Gastroesophageal sphincter (tissue), 4 donors: ENCODE measurements at regions not wholly inside any gene's neighbourhood (a gene's known extent, or its start where the extent isn't known, plus 50 kb on each side); places are given as distances from the start of the nearest gene placed in this dataset.

Experiments
- ATAC-seq: fragments of 150-250 bp; one replicate; pipeline ENCODE4 v1.9.1; 2016; ENCODE audit warnings: mild to moderate bottlenecking, moderate library complexity
- H3K27ac ChIP-seq, 4 donors: fragments of 200-600 bp; sonication (generic) in 3 of 4; 1 replicate in 3 of 4; 2 replicates in 1 of 4; pipeline ENCODE4 v1.5.1; 2016 to 2019
- H3K27me3 ChIP-seq: fragments of 200-600 bp; sonication (generic); one replicate; pipeline ENCODE4 v1.5.1; 2019
- H3K36me3 ChIP-seq, 2 donors: fragments of 200-600 bp; sonication (generic); one replicate each; pipeline ENCODE4 v1.5.1; 2019; ENCODE audit warnings: control low read depth in 1 of 2
- H3K4me1 ChIP-seq, 3 donors: fragments of 200-600 bp; sonication (generic); 1 replicate in 2 of 3; 2 replicates in 1 of 3; pipeline ENCODE4 v1.5.1; 2016 to 2019; ENCODE audit warnings: control low read depth in 2 of 3
- H3K4me3 ChIP-seq, 2 donors: fragments of 200-600 bp; sonication (generic); one replicate each; pipeline ENCODE4 v1.5.1; 2019; ENCODE audit warnings: mild to moderate bottlenecking in 1 of 2, moderate library complexity in 1 of 2
- H3K9me3 ChIP-seq, 3 donors: fragments of 200-600 bp; sonication (generic); one replicate each; pipeline ENCODE4 v1.5.1; 2017 to 2019; ENCODE audit warnings: control low read depth in 2 of 3
- EP300 ChIP-seq: sonication (generic); formaldehyde crosslinking; IDR thresholded peaks from one replicate; pipeline ENCODE4 v1.6.1; 2017; ENCODE audit warnings: antibody characterized with exemption, mild to moderate bottlenecking
- POLR2A ChIP-seq, 2 donors: fragments of 450-650 bp; IDR thresholded peaks; one replicate each; pipeline ENCODE4 v1.6.1; 2017; ENCODE audit warnings: antibody characterized with exemption in 2 of 2, mild to moderate bottlenecking in 2 of 2, moderate library complexity in 1 of 2
- POLR2AphosphoS5 ChIP-seq: sonication (generic); formaldehyde crosslinking; IDR thresholded peaks from one replicate; pipeline ENCODE4 v1.6.1; 2017; ENCODE audit warnings: antibody characterized with exemption
- WGBS, 2 donors: methylation state at CpG; one replicate each; pipeline ENCODE4 v1.1.5; 2018; ENCODE audit warnings: low coverage in 1 of 2; 5-methylcytosine and 5-hydroxymethylcytosine counted together
- TF ChIP-seq, protein P1 (sequence below), 4 experiments: fragments of 200-600 bp in 2 of 4; fragments of 450-650 bp in 2 of 4; sonication (generic) in 1 of 4; IDR thresholded peaks; one replicate each; pipeline ENCODE4 v1.5.1; 2017 to 2019; ENCODE audit warnings: antibody characterized with exemption in 4 of 4, mild to moderate bottlenecking in 2 of 4, moderate library complexity in 2 of 4

DNA sequence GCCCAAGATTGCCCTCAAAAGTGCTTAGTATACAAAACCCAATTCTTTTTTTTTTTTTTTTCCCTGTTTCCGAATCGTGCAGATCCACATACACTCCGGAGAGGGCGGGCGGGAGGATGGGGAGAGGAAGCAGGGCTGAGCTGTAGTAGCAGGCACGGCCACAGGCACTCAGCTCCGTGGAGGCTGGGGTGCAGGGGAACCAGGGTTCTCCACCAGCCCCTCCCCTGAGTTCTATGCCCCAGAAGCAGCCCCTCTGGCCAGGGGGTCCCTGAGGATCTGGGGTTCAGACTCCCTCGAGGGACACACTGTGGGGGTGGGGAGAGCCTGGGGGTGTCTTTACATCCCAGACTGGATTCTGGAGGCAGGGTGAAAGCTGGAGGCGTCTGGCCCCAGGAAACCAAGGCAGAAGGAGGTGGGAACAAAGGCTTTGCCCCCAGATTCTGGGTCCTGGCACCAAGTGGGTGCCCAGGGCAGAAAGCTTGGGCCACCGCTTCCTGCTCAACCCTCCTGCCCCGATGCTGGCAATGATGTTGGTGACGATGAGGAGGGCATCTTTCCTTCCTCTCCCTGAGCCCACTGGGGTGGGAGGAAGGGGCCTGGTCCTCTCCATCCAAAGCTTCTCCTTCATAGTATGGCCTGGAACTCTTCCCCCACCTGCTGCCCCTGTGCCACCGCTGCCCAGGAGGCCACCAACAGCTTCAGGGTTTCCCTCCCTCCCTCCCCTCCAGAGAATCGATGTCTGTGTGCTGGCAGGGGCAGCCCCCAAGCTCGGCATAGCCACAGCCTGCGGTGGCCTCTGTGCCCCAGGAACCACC lies 106.4 kb upstream of the TARDBP start:
- TF ChIP-seq POLR2A (IDR thresholded peaks at IDR 0.05) = no peak
- TF ChIP-seq, protein P1, sequence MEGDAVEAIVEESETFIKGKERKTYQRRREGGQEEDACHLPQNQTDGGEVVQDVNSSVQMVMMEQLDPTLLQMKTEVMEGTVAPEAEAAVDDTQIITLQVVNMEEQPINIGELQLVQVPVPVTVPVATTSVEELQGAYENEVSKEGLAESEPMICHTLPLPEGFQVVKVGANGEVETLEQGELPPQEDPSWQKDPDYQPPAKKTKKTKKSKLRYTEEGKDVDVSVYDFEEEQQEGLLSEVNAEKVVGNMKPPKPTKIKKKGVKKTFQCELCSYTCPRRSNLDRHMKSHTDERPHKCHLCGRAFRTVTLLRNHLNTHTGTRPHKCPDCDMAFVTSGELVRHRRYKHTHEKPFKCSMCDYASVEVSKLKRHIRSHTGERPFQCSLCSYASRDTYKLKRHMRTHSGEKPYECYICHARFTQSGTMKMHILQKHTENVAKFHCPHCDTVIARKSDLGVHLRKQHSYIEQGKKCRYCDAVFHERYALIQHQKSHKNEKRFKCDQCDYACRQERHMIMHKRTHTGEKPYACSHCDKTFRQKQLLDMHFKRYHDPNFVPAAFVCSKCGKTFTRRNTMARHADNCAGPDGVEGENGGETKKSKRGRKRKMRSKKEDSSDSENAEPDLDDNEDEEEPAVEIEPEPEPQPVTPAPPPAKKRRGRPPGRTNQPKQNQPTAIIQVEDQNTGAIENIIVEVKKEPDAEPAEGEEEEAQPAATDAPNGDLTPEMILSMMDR (IDR thresholded peaks at IDR 0.05) = no peak
- no peak for TF ChIP-seq EP300
- no peak for TF ChIP-seq POLR2AphosphoS5
- ATAC-seq = no peak
- H3K27me3 ChIP-seq = peaks cover 38% of the 10 kb centered on the region
- no peak overlapping the region for H3K4me3 ChIP-seq
- 44% methylated on average over 3 of the region's 16 CpGs; no CpG with 5 or more reads in 1 of the 2 donors for WGBS, 2 donors
- no peaks in the 10 kb centered on the region for H3K36me3 ChIP-seq
- no peaks in the 10 kb centered on the region for H3K9me3 ChIP-seq
- H3K4me1 ChIP-seq = no peaks in the 10 kb centered on the region
- no peak overlapping the region for H3K27ac ChIP-seq

DNA sequence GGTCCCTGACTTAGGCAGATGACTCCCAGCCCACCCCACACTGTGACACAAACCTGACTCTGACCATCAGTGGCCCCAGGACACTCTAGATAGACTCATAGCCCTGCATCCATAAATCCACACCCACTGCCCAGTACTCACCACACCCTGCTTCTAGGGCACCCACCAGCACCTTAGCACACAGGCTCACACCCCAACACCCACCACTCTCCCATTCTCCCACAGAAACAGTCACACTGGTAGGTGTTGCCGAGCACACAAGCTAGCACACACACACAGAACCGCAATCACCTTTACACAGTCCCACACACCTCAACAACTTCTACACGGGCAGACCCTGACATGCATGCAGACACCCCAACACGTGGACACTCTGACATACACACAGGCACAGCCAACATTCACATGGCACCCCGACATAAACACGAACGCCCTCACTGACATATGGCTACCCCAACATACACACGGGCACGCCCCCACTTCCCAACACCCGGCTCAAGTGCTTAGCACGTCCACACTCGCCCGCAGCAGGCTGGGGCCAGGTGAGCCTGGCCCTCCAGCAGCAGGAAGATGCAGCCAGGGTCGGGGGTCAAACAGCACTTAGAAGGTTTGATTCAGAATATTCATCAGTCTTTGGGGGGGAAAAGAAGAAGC lies 105.5 kb upstream of the TARDBP start:
- no peak for ATAC-seq
- Histone ChIP-seq H3K27me3 (peaks cover 31% of the 10 kb centered on the region), H3K9me3 (no peaks in the 10 kb centered on the region), H3K4me3 (no peak overlapping the region), H3K27ac (no peak overlapping the region), H3K36me3 (no peaks in the 10 kb centered on the region), H3K4me1 (no peaks in the 10 kb centered on the region)
- 56% methylated on average over 13 of the region's 14 CpGs; no CpG with 5 or more reads in 1 of the 2 donors for WGBS, 2 donors
- TF ChIP-seq EP300 (no peak), POLR2AphosphoS5 (no peak)

DNA sequence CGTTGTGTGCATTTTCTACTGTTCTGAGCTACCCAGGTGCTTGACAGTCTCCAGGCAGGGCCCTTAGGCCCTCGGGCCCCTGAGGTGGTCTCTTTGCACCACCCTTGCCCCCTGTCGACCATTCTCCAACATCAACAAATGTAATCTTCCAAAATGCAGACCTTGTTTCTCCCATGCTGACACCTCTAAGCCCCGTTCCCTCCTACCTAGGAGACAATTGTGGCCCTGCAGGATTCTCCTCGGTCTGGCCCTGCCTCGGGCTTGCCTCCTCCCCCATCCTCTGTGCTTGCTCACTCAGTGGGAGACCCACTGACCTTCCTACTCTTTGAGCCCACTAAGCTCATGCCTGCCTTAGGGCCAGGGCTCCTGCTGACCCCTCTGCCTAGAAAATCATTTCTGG lies 104.2 kb upstream of the TARDBP start:
- WGBS, 2 donors = 60 to 61% methylated on average over 5 to 6 of the region's 6 CpGs
- no peak for TF ChIP-seq POLR2A (IDR thresholded peaks at IDR 0.05)
- no peak for TF ChIP-seq EP300
- TF ChIP-seq POLR2AphosphoS5 = no peak
- TF ChIP-seq, protein P1 (IDR thresholded peaks at IDR 0.05) = no peak
- H3K27me3 ChIP-seq = peaks cover 31% of the 10 kb centered on the region
- no peak overlapping the region for H3K4me3 ChIP-seq
- H3K9me3 ChIP-seq = no peaks in the 10 kb centered on the region
- ATAC-seq = no peak
- no peaks in the 10 kb centered on the region for H3K4me1 ChIP-seq
- H3K27ac ChIP-seq = no peak overlapping the region
- no peaks in the 10 kb centered on the region for H3K36me3 ChIP-seq

DNA sequence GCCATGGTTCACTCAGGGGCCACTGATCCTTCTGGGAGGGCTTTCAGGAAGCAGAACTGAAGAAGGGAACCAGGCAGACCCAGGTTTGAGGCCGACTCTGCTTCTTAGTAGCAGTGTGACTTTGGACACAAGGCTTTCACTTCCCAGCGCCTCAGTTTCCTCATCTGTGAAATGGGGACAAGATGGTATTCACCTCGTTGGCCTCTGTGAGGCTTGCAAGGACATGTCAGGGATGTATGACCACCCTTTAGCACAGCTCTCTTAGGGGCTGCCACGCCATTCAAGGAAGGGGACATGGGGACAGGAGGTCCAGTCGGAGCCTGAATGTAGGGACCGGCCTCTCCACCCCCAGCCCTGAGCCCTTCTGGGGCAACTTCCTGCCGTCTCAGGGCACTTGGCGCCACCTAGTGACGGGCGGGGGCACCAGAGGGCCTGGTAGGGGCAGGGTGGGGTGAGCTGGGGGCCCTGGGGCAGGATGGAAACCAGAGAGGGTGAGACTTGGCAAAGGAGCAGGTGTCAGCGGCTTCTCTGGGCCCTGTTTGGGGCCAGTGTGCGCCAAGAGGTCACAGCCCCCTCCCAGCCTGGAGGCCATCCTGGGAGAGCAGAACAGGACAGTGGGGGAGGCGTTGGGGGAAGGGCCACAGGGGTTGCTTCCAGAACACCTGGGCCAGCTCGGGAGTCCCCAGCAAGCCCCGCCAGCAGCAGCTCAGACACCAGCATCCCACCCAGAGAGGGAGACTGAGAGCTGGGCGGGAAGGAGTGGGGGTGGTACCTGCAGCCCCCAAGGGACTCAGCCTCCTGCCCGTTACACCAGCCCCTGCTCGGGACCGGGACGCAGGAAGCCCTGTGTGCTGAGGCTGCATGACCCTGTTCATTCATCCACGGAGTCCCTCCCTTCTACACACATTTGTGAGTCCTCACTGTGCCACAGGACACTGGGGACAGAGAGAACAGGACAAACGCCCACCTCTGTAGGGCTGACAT lies 102.5 kb upstream of the TARDBP start:
- H3K4me1 ChIP-seq = no peaks in the 10 kb centered on the region
- no peak for TF ChIP-seq POLR2AphosphoS5
- TF ChIP-seq, protein P1 (IDR thresholded peaks at IDR 0.05) = peak in 2 of 4 experiments; percentile 6 to 62
- no peak for TF ChIP-seq POLR2A (IDR thresholded peaks at IDR 0.05)
- TF ChIP-seq EP300 = no peak
- no peak overlapping the region for H3K27ac ChIP-seq
- ATAC-seq = no peak
- 60 to 100% methylated on average over 1 of the region's 22 CpGs for whole genome bisulfite sequencing, 2 donors
- H3K36me3 ChIP-seq = no peaks in the 10 kb centered on the region
- no peak overlapping the region for H3K4me3 ChIP-seq
- H3K27me3 ChIP-seq = peaks cover 21% of the 10 kb centered on the region
- H3K9me3 ChIP-seq = no peaks in the 10 kb centered on the region
